ENCODE measurements at regions not wholly inside any gene's neighbourhood (a gene's known extent, or its start where the extent isn't known, plus 50 kb on each side); places are given as distances from the start of the nearest gene placed in this dataset.
"Not testable (repeated sequence)": the region's sequence is repeated elsewhere in the genome, so short reads cannot be mapped to it uniquely, and the experiment has no call there.

DNA sequence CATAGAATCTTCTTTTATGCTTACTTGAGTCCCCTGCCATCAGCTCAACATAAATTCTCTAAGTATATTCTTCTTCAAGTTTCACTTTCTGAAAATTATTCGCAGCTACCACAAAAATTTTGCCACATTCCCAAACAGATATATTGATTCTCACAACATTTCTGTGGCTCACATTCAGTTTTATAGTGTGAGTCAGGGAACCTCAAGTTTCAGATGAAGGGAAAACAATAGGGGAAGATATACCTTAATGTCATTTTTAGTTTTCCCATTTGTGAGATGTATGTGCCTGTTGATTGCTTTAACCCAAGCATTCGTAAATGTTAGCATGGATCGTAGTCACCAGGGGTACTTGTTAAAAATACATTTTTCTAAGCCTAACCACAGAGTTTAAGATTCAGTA, 465.8 kb downstream of the CCER1 start:
- DNase-seq, result no peak

DNA sequence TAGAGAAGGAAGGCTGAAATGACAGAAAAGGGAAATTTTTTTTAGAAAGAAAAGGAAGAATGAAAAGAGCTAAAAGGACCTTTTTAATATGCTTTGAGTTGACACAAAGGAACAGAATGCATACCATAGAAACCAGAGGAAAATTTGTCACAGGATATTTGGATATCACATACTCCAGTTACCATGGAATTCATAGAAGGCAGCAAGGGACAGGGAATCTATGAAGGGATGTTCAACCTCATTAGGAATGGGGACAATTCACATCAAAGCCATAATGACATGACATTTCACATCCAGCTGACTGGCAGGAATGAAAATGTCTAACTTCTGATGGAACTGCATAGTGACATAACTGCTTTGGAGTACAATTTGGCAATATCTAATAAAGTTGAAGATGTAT, 469.4 kb downstream of the CCER1 start:
- DNase-seq, result no peak

GRCh38 chr12:90484094-90484493, 470.9 kb downstream of the CCER1 start:
- no peak for DNase-seq

GRCh38 chr12:90481748-90482147, 473.2 kb downstream of the CCER1 start:
- DNase-seq, result no peak

DNA sequence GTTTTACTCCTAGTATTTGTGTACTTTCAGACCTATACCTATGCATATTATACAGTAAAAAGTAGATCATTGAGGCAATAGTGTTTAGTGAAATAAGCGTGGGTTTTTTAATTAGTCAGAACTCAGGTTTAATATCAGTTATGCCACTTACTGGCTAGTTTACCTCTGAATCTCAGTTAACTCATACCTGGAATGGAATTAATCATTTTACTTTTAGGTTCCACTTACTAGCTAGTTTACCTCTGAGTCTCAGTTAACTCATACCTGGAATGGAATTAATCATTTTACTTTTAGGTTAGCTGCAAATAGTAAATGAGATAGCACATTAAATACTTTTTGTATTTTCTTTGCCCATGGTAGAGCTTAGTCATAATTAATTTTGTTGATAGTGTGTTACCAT, 475.7 kb downstream of the CCER1 start:
- no peak for DNase-seq

GRCh38 chr12:90473831-90474230, 481.1 kb downstream of the CCER1 start:
- no peak for DNase-seq

DNA sequence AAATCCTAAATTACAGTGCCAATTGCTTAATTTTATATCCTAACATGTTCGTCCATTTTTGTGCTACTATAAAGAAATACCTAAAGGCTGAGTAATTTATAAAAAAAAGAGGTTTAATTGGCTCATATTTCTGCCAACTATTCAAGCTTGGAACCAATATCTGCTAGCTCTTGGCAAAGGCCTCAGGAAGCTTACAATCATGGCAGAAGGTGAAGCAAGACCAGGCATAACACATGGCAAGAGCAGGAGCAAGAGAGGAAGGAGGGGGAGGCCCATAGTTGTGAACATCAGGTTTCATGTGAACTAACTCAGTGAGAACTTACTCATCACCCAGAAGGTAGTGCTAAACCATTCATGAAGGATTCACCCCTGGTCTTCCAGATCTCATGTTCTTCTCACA, 494.3 kb downstream of the CCER1 start:
- no peak for DNase-seq

- no peak for DNase-seq
These were observed 498.7 kb downstream of the CCER1 start for GRCh38 chr12:90456248-90456647.

- DNase-seq, result no peak
These were observed 499.2 kb downstream of the CCER1 start for GRCh38 chr12:90455756-90456155.

DNA sequence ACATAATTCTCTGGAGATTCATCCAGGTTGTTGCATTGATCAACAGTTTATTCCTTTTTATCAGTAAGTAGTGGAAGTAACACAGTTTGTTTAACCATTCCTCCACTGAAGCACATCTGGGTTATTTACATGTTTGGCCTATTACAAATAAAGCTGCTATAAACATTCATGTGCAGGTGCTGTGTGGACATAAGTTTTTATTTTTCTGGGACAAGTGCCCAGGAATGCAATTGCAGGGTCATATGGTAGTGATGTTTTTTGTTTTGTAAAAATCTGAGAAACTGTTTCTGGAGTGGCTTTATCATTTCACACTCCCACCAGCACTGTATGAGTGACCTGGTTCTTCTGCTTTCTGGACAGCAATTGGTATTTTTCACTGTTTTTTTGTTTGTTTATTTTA, 505.4 kb downstream of the CCER1 start:
- no peak for DNase-seq

GRCh38 chr12:90443466-90443865, 511.5 kb downstream of the CCER1 start:
- not testable (repeated sequence) for DNase-seq

GRCh38 chr12:90441431-90441830, 513.5 kb downstream of the CCER1 start:
- DNase-seq, result no peak

- DNase-seq, result no peak
These were observed 526.1 kb downstream of the CCER1 start for GRCh38 chr12:90428881-90429280.

DNA sequence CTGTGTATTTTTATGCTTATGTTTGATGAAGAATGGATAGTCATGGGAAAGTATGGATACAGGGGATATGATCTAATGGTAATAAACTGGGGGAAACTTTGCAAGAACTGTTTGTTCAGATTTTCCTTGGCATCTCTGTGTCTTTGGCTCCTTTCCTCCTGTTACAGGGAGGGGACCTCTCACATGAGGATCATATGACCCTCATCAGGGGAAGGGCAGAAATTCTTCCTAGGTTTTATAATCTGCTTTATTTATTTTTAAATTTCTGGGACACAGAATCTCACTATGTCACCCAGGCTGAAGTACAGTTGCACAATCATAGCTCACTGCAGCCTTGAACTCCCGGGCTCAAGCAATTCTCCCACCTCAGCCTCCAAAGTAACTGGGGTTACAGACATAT, 526.5 kb downstream of the CCER1 start:
- DNase-seq, result no peak

GRCh38 chr12:90423965-90424364, 531.0 kb downstream of the CCER1 start:
- no peak for DNase-seq

- DNase-seq, result no peak
These were observed 544.0 kb downstream of the CCER1 start for GRCh38 chr12:90410962-90411361.

DNA sequence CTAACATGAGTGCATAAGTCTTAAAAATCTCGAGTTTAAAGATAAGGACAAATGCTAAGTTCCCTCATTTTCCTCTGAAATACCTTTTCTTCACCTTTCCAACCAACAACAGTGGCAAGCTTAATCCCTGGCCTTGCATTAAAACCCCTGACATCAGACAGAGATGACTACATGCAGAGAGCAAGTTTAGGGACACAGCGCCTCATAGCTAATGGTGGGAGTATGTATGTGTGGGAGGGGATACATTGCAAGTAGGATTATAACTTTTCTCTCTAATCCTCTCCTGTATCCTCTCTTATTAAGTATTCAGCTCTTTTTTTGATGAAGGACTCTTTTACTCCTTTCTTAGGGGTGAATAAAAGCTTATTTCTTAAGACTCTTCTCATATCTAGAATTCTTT, 547.1 kb downstream of the CCER1 start:
- no peak for DNase-seq

- no peak for DNase-seq
These were observed 550.9 kb downstream of the CCER1 start for GRCh38 chr12:90404071-90404470.

GRCh38 chr12:90401185-90401584, 553.8 kb downstream of the CCER1 start:
- DNase-seq, result no peak

DNA sequence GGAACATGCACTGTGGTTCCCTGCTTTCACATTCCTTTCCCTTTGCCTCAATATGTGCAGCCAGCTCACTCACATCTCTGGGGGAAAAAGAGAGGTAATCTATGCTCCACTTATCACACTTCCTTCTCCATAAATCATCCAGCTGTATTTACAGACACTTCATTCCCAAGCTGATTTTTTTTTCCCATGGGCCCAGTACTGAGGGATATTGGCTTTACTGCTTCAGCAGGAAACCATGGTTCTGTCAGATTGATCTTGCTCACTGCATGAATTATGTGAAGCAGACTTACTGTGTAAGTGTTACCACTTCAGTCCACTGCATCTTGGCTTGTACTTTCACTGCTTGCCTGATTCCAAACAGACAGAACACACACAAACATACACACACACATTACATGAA, 555.6 kb downstream of the CCER1 start:
- DNase-seq, result no peak

DNA sequence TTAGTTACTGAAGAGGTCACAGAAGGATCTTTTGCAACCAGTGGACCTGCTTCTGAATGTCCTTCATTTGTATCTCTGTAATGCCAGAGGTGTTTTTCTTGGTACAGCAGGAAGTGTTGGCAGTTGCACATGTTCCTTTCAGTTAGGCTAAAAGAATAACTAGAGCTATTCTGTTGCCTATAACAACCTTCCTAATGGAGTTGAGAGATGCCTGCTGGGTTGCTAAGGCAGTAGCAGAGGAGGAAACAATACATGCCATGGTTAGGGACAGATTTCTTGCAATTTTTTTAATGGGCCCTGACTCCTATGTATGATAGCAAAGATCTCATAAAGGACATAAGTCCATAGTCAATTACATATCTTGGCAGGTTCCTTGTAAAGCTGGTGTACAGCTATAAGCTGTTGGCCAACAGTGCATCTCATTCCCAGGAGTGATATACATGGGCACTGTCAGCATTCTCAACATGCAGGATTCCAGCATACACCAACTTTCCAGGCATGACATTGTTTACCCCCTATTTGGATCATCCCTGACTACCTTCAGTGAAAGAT, 556.6 kb downstream of the CCER1 start:
- no peak for DNase-seq

DNA sequence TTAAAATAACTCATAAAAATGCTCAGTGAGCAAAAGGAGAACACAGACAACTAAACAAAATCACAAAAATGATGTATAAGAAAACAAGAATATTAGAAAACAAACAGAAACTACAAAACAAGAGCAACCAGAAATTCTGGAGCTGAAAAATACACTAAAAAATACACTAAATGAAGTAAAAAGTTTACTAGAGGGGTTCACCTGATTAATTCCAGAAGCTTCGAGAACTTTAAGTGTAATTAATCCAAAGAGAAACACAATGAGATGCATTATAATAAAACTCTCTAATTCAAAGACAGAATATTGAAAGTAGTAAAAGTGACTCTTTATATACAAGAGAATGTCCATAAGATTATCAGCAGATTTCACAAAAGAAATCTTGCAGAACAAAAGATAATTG, 558.4 kb downstream of the CCER1 start:
- DNase-seq, result no peak

- no peak for DNase-seq
These were observed 561.3 kb downstream of the CCER1 start for GRCh38 chr12:90393652-90394051.

- DNase-seq, result no peak
These were observed 561.9 kb downstream of the CCER1 start for GRCh38 chr12:90393089-90393488.

DNA sequence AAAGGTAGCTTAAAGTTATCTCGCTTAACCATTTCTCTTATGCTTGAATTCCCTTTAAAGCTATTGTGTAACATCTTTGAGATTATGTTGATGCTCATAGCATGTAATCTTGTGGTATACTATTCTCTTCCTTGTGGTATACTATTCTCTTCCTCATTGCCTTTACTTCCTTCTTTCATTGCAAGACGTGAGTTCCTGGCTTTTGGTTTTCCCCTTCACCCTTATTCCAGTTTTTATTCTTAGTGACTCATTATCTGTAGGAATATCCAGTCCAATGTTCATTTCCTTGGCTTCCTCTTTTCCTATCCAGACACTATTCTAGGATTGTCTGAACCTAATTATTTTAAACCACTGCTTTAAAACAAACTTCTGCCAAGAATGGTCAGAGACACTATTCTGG, 564.0 kb downstream of the CCER1 start:
- no peak for DNase-seq

- no peak for DNase-seq
These were observed 586.9 kb downstream of the CCER1 start for GRCh38 chr12:90368081-90368480.
